Sigmoid colon (tissue), 4 donors: ENCODE measurements at regions not wholly inside any gene's neighbourhood (a gene's known extent, or its start where the extent isn't known, plus 50 kb on each side); places are given as distances from the start of the nearest gene placed in this dataset.

Experiments
- CTCF ChIP-seq, 4 experiments: fragments of 450-650 bp in 3 of 4; fragments of 200-600 bp in 1 of 4; IDR thresholded peaks; one replicate each; pipeline ENCODE4 v1.5.1; 2016 to 2019; ENCODE audit warnings: antibody characterized with exemption in 4 of 4, mild to moderate bottlenecking in 3 of 4, moderate library complexity in 2 of 4
- POLR2AphosphoS5 ChIP-seq, 4 donors: sonication (generic); formaldehyde crosslinking; IDR thresholded peaks; one replicate each; pipeline ENCODE4 v1.6.1; 2017; ENCODE audit warnings: antibody characterized with exemption in 4 of 4

GRCh38 chr4:42271096-42271495, 118.6 kb upstream of the BEND4 start:
- TF ChIP-seq CTCF (IDR thresholded peaks at IDR 0.05) (no peak), POLR2AphosphoS5 (IDR thresholded peaks at IDR 0.05) (no peak)
